ENCODE measurements at regions not wholly inside any gene's neighbourhood (a gene's known extent, or its start where the extent isn't known, plus 50 kb on each side); places are given as distances from the start of the nearest gene placed in this dataset.

DNA sequence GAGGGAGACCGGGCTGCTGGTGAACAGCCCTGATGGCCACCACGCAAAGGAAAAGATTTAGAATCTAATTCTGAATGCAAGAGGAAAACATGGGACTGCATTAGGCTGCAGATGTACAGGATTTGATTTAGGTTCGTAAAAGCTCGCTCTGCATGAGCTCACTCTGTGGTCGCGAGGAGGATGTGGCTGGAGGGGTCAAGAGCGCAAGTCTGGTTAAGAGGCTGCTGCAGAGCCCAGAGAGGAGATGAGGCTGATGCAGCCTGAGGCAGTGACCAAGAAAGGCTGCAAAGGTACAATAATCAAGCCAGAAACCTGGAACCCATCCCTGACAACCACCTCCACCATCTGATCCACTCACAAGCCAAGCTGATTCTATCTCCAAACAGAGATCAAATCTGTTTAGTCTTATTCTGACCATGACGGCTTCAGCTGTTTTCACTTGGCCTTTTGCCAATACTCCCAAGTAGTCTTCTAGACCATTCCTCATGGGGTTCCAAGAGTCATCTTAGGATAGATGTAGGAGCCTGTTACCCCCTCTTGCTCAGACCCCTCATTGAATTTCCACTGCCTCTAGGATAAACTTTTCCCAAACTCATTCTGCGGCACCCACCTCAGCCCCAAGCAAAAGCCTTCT lies 58.9 kb upstream of the ARL4C start:
- TF ChIP-seq, protein P1, sequence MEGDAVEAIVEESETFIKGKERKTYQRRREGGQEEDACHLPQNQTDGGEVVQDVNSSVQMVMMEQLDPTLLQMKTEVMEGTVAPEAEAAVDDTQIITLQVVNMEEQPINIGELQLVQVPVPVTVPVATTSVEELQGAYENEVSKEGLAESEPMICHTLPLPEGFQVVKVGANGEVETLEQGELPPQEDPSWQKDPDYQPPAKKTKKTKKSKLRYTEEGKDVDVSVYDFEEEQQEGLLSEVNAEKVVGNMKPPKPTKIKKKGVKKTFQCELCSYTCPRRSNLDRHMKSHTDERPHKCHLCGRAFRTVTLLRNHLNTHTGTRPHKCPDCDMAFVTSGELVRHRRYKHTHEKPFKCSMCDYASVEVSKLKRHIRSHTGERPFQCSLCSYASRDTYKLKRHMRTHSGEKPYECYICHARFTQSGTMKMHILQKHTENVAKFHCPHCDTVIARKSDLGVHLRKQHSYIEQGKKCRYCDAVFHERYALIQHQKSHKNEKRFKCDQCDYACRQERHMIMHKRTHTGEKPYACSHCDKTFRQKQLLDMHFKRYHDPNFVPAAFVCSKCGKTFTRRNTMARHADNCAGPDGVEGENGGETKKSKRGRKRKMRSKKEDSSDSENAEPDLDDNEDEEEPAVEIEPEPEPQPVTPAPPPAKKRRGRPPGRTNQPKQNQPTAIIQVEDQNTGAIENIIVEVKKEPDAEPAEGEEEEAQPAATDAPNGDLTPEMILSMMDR (IDR thresholded peaks at IDR 0.05) = no peak
- no peak for TF ChIP-seq POLR2AphosphoS5 (IDR thresholded peaks at IDR 0.05)
- no peak for TF ChIP-seq POLR2A (IDR thresholded peaks at IDR 0.05)
- no peak for TF ChIP-seq EP300 (IDR thresholded peaks at IDR 0.05; ENCODE audit: low read depth)

Measured in transverse colon (tissue), 4 donors.